HCT116 (cell line): ENCODE measurements at regions not wholly inside any gene's neighbourhood (a gene's known extent, or its start where the extent isn't known, plus 50 kb on each side); places are given as distances from the start of the nearest gene placed in this dataset.

Experiments
- ATAC-seq: fragments of 200-7000 bp; cut with Tn5 transposase; 2 replicates; pipeline ENCODE4 v1.9.1; 2020; ENCODE audit warnings: mild to moderate bottlenecking, moderate library complexity
- BruUV-seq: library from RNA; stranded (reverse); fragments of 400-500 nt; replicated peaks from 2 replicates; lab custom pipeline; 2021; lab: Mats Ljungman, UMichigan
- CTCF ChIA-PET: fragments of 300-600 bp; sonication (Branson Sonifier 250); formaldehyde crosslinking; loops from one replicate; lab custom pipeline; 2021; ENCODE audit warnings: antibody characterized with exemption; lab: Charles Lee
- POLR2A ChIA-PET: fragments of 300-600, 350-600 bp; sonication (Branson Sonifier 250); formaldehyde crosslinking; loops from one replicate; lab custom pipeline; 2021; ENCODE audit warnings: antibody characterized with exemption; lab: Charles Lee
- RAD21 ChIA-PET, 2 experiments: fragments of 300-600 bp; sonication (Branson Sonifier 250); formaldehyde crosslinking; loops; one replicate each; lab custom pipeline; 2023; ENCODE audit warnings: low total read pairs in 2 of 2; ENCODE audit not compliant: uncharacterized antibody in 2 of 2, unreplicated experiment in 2 of 2, low non-redundant PET in 1 of 2; lab: Charles Lee
- DNase-seq: peaks from one replicate; pipeline ENCODE4 v3.0.0-alpha.2; 2010; ENCODE audit warnings: low read depth, low spot score
- H2AFZ ChIP-seq: fragments of 200-600 bp; shearing (Covaris generic), sonication (generic); 2 replicates; pipeline ENCODE4 v1.6.1; 2017; ENCODE audit warnings: low read depth, mixed run types, mixed read lengths, antibody characterized with exemption, low read length; ENCODE audit not compliant: poor library complexity, severe bottlenecking
- H3K27ac ChIP-seq: 2 replicates; pipeline ENCODE4 v1.5.1; 2012; ENCODE audit warnings: low read depth, low read length
- H3K27me3 ChIP-seq: fragments of 200-600 bp; sonication (generic); 2 replicates; pipeline ENCODE4 v1.6.1; 2016; ENCODE audit warnings: mixed run types, low read length, mixed read lengths; ENCODE audit not compliant: insufficient read depth
- H3K36me3 ChIP-seq, 2 experiments: fragments of 200-500 bp in 1 of 2; fragments of 200-600 bp in 1 of 2; sonication (Bioruptor generic) in 1 of 2; sonication (generic) in 1 of 2; 2 replicates each; pipeline versions ENCODE4 v1.5.1 to v1.6.1; 2014 to 2016; ENCODE audit warnings: low read length in 2 of 2, inconsistent platforms in 1 of 2, mixed read lengths in 1 of 2, mixed run types in 1 of 2; ENCODE audit not compliant: insufficient read depth in 2 of 2, control insufficient read depth in 1 of 2
- H3K4me1 ChIP-seq, 2 experiments: fragments of 200-600 bp in 1 of 2; sonication (generic) in 1 of 2; 2 replicates each; pipeline versions ENCODE4 v1.5.1 to v1.6.1; 2012 to 2017; ENCODE audit warnings: low read length in 2 of 2, inconsistent platforms in 1 of 2, mild to moderate bottlenecking in 1 of 2, mixed read lengths in 1 of 2, mixed run types in 1 of 2, moderate library complexity in 1 of 2; ENCODE audit not compliant: insufficient read depth in 2 of 2, control insufficient read depth in 1 of 2
- H3K4me2 ChIP-seq: fragments of 200-600 bp; sonication (generic); 2 replicates; pipeline ENCODE4 v1.6.1; 2017; ENCODE audit warnings: mixed run types, low read length, mixed read lengths
- H3K4me3 ChIP-seq, 2 experiments: fragments of 200-600 bp in 1 of 2; sonication (generic) in 1 of 2; replicated peaks in 1 of 2; 2 replicates each; pipeline ENCODE4 v1.5.1; 2011 to 2016; ENCODE audit warnings: low read length in 2 of 2, control low read depth in 1 of 2, low read depth in 1 of 2, mild to moderate bottlenecking in 1 of 2, mixed read lengths in 1 of 2, mixed run types in 1 of 2
- H3K79me2 ChIP-seq: fragments of 200-600 bp; sonication (generic); 2 replicates; pipeline ENCODE4 v1.6.1; 2017; ENCODE audit warnings: mild to moderate bottlenecking, mixed run types, low read length, moderate library complexity, mixed read lengths; ENCODE audit not compliant: insufficient read depth
- H3K9ac ChIP-seq: fragments of 200-600 bp; sonication (generic); 2 replicates; pipeline ENCODE4 v1.6.1; 2016; ENCODE audit warnings: low read length, mixed read lengths
- H3K9me2 ChIP-seq: fragments of 200-600 bp; sonication (generic), shearing (Covaris generic); 2 replicates; pipeline ENCODE4 v1.6.1; 2017; ENCODE audit warnings: mixed run types, mild to moderate bottlenecking, moderate library complexity; ENCODE audit not compliant: insufficient read depth
- H3K9me3 ChIP-seq, 2 experiments: fragments of 200-500 bp in 1 of 2; fragments of 200-600 bp in 1 of 2; sonication (Bioruptor generic) in 1 of 2; sonication (generic) in 1 of 2; 2 replicates each; pipeline ENCODE4 v1.6.1; 2014 to 2017; ENCODE audit warnings: low read length in 2 of 2, mixed read lengths in 2 of 2, inconsistent platforms in 1 of 2, low read depth in 1 of 2, mild to moderate bottlenecking in 1 of 2, mixed run types in 1 of 2, moderate library complexity in 1 of 2; ENCODE audit not compliant: control insufficient read depth in 1 of 2, insufficient read depth in 1 of 2
- H4K20me1 ChIP-seq: fragments of 200-600 bp; sonication (generic), shearing (Covaris generic); 2 replicates; pipeline ENCODE4 v1.6.1; 2017; ENCODE audit warnings: mixed run types, mild to moderate bottlenecking, moderate library complexity; ENCODE audit not compliant: insufficient read depth
- CBX3 ChIP-seq: IDR thresholded peaks from 2 replicates; pipeline ENCODE4 v1.6.1; 2012; ENCODE audit warnings: low read depth
- CEBPB ChIP-seq: IDR thresholded peaks from 2 replicates; pipeline ENCODE4 v1.6.1; 2012; ENCODE audit warnings: low read depth
- CTCF ChIP-seq, 3 experiments: fragments of 200-600 bp in 1 of 3; sonication (generic) in 1 of 3; IDR thresholded peaks in 2 of 3; conservative IDR thresholded peaks in 1 of 3; 2 replicates each; pipeline ENCODE4 v1.5.1; 2012 to 2017; ENCODE audit warnings: low read depth in 2 of 3, low read length in 2 of 3, antibody characterized with exemption in 1 of 3, borderline replicate concordance in 1 of 3, control low read depth in 1 of 3, mild to moderate bottlenecking in 1 of 3, mixed read lengths in 1 of 3, mixed run types in 1 of 3, moderate library complexity in 1 of 3; ENCODE audit not compliant: insufficient read depth in 1 of 3
- EGR1 ChIP-seq: IDR thresholded peaks from 2 replicates; pipeline ENCODE4 v1.6.1; 2012; ENCODE audit warnings: low read depth
- ELF1 ChIP-seq: IDR thresholded peaks from 2 replicates; pipeline ENCODE4 v1.6.1; 2012; ENCODE audit warnings: low read depth, borderline replicate concordance
- EZH2phosphoT487 ChIP-seq: fragments of 200-600 bp; IDR thresholded peaks from 2 replicates; pipeline ENCODE4 v1.6.1; 2018; ENCODE audit warnings: antibody characterized with exemption, borderline replicate concordance
- POLR2A ChIP-seq: IDR thresholded peaks from 2 replicates; pipeline ENCODE4 v1.7.0; 2011; ENCODE audit warnings: borderline replicate concordance; ENCODE audit not compliant: insufficient read depth, insufficient read length; ENCODE audit errors: extremely low read depth
- POLR2AphosphoS5 ChIP-seq: IDR thresholded peaks from 2 replicates; pipeline ENCODE4 v1.6.1; 2011; ENCODE audit warnings: mild to moderate bottlenecking, low read depth, low read length, moderate library complexity
- RAD21 ChIP-seq: IDR thresholded peaks from 2 replicates; pipeline ENCODE4 v1.6.1; 2012; ENCODE audit warnings: low read depth, mild to moderate bottlenecking
- SIN3A ChIP-seq: IDR thresholded peaks from 2 replicates; pipeline ENCODE4 v1.6.1; 2012; ENCODE audit warnings: low read depth
- SRF ChIP-seq: IDR thresholded peaks from 2 replicates; pipeline ENCODE4 v1.6.1; 2012; ENCODE audit warnings: low read depth
- YY1 ChIP-seq: IDR thresholded peaks from 2 replicates; pipeline ENCODE4 v1.6.1; 2011; ENCODE audit warnings: low read length, low read depth, moderate library complexity, mild to moderate bottlenecking; ENCODE audit not compliant: insufficient replicate concordance; ENCODE audit errors: extremely low read depth
- intact Hi-C: fragments of 100-400 bp; cut with micrococcal nuclease; formaldehyde crosslinking; loops from 2 replicates; pipeline ENCODE4 v1.10.0; 2022
- TF ChIP-seq, protein P1 (sequence below): IDR thresholded peaks from 2 replicates; pipeline ENCODE4 v1.6.1; 2011; ENCODE audit warnings: mild to moderate bottlenecking, low read length, moderate library complexity; ENCODE audit not compliant: insufficient replicate concordance; ENCODE audit errors: extremely low read depth

GRCh38 chr2:139969323-139969722, 1189.1 kb upstream of the NXPH2 start:
- H3K4me3 ChIP-seq, result no peak overlapping the region
- DNase-seq (no peak), ATAC-seq (no peak)
- POLR2A ChIA-PET, result no interaction called here
- TF ChIP-seq RAD21 (no peak), CBX3 (no peak), POLR2AphosphoS5 (no peak), POLR2A (no peak), YY1 (no peak), SRF (no peak), CTCF (IDR thresholded peaks at IDR 0.05 in 2 of 3, conservative IDR thresholded peaks at IDR 0.05 in 1 of 3; ENCODE audit: borderline replicate concordance in 1 of 3, insufficient read depth in 1 of 3, low read depth in 2 of 3, low read length in 2 of 3) (no peak), ELF1 (no peak), EGR1 (no peak), CEBPB (no peak), EZH2phosphoT487 (no peak), SIN3A (no peak)
- TF ChIP-seq, protein P1, sequence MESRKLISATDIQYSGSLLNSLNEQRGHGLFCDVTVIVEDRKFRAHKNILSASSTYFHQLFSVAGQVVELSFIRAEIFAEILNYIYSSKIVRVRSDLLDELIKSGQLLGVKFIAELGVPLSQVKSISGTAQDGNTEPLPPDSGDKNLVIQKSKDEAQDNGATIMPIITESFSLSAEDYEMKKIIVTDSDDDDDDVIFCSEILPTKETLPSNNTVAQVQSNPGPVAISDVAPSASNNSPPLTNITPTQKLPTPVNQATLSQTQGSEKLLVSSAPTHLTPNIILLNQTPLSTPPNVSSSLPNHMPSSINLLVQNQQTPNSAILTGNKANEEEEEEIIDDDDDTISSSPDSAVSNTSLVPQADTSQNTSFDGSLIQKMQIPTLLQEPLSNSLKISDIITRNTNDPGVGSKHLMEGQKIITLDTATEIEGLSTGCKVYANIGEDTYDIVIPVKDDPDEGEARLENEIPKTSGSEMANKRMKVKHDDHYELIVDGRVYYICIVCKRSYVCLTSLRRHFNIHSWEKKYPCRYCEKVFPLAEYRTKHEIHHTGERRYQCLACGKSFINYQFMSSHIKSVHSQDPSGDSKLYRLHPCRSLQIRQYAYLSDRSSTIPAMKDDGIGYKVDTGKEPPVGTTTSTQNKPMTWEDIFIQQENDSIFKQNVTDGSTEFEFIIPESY, result no peak
- no peaks in the 10 kb centered on the region for H3K9me2 ChIP-seq
- H3K79me2 ChIP-seq, result no peaks in the 10 kb centered on the region
- no peaks in the 10 kb centered on the region for H3K27me3 ChIP-seq
- no peak overlapping the region for H3K9ac ChIP-seq
- no peak overlapping the region for H2AFZ ChIP-seq
- no peak overlapping the region for H3K27ac ChIP-seq
- H3K4me2 ChIP-seq, result no peak overlapping the region
- CTCF ChIA-PET, result no interaction called here
- no peaks in the 10 kb centered on the region for H4K20me1 ChIP-seq
- no peaks in the 10 kb centered on the region for H3K9me3 ChIP-seq
- intact Hi-C loops, result no loop called here
- H3K36me3 ChIP-seq, result no peaks in the 10 kb centered on the region
- no peaks in the 10 kb centered on the region for H3K4me1 ChIP-seq
- RAD21 ChIA-PET, result no interaction called here
- no TSS peak for BruUV-seq
